AG20443 (cell line): ENCODE measurements at regions not wholly inside any gene's neighbourhood (a gene's known extent, or its start where the extent isn't known, plus 50 kb on each side); places are given as distances from the start of the nearest gene placed in this dataset.
"Not testable (repeated sequence)": the region's sequence is repeated elsewhere in the genome, so short reads cannot be mapped to it uniquely, and the experiment has no call there.

Experiments used
- DNase-seq: peaks from one replicate; pipeline ENCODE4 v3.0.0; 2012; ENCODE audit warnings: low spot score, mixed read lengths

DNA sequence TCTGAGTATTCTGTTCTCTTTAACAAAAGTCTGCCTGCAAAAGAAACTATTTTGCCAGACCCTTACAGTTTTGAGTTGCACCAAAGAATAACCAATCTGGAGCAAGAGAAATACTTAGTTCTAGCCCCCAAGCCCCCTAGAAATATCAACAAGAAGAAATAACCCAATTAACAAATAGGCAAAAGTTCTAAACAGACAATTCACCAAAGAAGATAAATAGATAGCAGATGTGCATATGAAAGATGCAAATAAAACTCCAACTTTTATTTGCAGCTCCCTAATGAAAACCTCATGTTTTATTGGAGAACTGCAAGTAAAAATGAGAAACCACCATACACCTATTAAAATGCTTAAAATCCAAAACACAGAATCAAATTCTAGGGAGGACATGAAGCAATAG, 1308.0 kb downstream of the CDH11 start:
- DNase-seq = no peak

DNA sequence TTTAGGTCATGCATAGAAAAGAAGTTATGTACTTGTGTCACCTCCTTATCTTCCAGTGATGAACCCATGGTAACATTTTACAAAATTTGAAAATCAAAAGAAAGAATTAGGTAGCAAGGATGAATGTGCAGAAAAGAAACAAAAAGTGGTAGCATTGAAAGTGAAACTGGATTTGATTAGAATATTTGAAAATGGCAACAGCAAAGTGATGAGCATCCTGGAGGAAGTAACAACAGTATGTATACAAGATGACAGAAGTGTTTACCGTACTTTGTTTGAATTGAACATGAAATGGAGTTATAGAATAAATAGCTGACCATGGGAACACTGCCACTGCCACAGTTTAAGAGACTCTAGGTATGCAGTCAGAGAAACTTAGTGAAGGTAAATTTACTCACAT, 1313.1 kb downstream of the CDH11 start:
- no peak for DNase-seq

DNA sequence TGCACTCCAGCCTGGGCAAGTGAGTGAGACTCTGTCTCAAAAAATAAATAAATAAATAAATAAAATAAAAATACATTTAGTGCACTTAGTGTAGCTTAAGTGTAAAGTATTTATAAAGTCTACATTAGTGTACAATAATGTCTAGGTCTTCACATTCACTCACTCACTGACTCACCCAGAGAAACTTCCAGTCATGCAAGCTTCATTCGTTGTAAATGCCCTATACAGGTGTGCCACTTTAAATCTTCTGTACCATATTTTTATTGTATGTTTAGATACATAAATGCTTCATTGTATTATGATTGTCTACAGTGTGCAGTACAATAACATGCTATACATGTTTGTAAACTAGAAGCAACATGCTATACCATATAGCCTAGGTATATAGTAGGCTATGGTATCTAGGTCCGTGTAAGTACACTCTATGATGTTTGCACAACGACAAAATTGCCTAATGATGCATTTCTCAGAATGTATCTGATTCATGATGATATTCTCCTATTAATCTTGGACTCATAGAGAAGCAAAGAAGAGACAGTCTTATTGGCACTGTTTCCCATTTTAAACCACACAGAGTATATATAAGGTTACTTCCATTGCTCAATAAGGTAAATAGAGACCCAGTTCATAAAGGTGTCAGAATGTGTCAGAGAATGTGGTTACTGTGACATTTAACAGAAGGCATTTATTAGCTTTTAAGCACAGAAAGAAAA, 1314.9 kb downstream of the CDH11 start:
- DNase-seq = no peak

DNA sequence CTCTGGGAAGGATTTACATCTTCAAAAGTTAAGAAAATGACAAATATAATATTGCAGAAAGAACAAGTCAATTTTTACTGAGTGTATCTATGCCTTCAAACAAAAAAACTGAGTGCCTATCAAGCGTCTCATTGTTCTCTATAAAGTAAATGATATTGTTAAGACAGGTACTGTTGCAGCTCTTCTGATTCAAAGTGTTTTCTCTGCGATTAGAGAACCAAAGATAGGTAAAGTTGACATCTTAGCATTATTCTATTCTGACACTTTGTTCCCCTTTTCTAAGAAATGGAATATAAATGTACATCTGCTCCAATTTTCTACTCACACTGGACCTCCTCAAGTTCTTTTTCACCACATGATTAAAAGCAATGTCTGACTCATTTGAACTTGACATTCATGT, 1317.7 kb downstream of the CDH11 start:
- no peak for DNase-seq

DNA sequence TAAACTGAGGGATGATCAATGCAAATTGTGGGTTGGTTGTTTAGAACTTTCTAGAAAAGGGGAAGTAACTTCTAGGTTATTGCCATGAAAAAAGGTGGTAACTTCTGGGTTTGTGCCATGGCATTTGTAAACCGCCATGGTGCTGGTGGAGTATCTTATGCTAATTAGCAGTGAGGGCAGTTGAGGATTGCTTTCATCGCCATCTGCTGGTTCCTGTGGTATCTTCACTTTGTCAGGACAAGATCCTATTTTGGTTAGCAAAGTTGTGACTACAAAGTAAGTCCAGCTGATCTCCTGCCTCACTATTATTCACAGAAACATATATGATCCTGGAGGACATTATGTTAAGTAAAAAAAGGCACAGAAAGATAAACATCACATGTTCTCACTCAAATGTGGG, 1332.3 kb downstream of the CDH11 start:
- DNase-seq = no peak

DNA sequence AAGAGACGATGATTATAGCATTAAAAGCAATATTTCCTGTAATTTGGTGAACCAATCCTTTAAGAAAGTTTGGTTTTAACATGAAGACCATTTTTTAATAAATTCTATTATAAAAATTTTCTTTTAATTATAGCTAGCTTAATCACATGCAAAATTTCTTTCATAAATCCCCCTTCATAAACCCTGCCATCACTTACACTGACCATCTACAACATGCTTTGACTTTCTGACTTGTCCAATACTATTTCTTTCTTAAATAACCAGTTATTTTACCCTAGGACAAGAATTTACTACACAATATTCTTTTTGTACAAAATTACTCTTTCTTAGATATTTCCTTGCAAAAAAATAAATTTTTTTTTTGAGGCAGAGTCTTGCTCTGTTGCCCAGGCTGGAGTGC, 1334.8 kb downstream of the CDH11 start:
- DNase-seq = no peak

DNA sequence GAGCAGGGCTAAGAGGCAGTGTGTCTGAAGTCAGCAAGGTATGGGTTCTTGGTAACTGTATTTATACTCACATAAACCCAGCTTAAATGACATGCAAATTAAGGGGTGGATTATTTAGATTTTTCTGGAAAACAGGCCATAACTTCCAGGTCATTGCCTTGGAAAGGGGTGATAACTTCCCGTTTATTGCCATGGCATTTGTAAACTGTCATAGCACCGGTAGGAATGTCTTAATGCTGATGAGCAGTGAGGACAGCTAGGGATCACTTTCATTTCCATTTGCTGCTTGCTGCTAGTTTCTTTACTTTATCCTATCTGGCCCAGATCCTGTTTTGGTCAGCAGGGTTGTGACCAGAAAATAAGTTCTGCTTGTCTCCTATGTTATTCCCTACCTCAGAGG, 1336.7 kb downstream of the CDH11 start:
- no peak for DNase-seq

DNA sequence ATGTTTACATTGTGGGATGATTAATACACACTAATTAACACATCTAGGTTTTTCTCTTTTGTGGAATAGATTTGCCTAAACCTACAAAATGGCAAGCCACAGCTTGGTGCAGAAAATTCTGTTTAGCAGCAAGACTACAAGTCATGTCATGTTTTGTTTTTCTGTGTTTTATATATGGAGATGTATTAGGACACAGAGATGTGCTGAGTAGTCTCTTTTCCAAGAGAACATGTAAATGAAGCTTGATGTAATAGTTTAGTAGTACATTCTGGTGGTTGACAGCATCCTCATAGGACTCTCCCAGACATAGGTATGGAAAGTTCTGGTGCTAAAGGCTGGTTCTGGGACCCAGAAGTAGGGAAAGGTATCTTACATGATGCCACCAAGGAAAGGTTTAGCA, 1345.4 kb downstream of the CDH11 start:
- DNase-seq = no peak

DNA sequence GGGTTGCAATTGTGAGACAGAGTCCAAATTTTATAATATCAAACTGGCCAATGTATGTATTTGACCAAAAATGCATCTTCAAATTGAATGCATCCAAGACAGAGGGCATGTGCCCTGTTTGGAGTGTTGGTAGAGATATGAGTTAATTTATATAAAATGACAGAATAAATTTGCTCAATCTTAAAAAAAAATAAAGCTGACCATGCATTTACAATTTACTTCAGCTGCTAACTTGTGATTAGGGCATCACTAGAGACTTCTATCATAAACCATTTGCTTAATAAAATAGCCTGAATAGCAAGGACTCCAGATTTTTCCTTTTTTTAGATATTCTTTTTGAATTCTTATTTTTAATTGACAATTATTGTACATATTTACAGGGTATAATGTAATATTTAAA, 1345.8 kb downstream of the CDH11 start:
- no peak for DNase-seq

DNA sequence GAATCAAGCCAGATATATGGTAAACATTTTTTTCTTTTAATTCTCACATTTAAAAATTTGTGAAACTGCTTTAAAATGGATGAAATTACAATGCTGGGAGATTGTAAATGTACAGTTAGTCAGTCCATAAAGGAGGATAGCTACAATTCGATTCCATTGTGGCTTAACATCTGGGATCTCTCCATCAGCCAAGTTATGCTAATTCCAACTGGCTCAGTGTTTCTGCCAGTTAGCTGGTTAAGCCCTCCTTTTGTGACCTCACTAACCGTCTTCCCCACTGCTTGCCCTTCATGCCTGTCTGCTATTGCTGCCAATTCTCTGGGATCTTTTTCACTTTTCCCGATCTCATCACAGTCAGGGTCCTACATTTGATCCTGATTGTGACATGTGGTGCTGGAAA, 1347.6 kb downstream of the CDH11 start:
- no peak for DNase-seq

DNA sequence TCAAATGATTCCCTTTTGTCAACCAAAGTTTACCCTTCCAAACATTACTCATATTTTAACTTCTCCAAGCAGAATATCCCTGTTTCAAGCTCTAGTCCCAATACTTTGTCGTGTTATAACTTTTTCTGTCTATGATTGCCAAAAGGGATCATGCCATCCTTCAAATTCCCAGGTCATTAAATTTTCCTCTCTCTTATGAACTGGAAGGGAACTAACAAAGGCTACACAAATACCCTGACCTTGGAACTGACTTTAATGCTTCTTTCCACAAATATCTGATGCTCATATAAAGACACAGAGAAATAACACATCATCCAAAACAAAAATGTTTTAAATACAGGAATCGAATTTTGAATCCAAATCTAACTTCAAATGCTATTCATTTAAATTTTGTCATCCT, 1352.7 kb downstream of the CDH11 start:
- no peak for DNase-seq

DNA sequence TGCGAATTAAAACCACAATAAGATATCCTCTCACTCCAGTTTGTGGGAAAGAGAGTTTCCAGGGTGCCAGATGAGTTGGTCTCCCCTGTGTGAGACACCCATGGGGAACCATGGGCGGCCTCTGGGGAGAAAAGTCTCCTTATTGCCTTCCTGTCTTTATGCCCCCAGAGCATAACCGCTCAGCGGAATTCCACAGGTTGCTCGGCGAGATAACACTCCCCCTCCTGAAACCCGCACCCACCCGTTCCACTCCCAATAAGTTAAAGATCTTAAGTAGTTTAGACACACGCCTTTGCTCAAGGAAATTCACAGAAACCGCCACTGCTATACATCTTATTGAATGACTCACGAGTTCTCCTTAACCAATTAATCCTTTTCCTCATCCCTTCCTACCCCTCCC, 1361.6 kb downstream of the CDH11 start:
- DNase-seq = not testable (repeated sequence)

DNA sequence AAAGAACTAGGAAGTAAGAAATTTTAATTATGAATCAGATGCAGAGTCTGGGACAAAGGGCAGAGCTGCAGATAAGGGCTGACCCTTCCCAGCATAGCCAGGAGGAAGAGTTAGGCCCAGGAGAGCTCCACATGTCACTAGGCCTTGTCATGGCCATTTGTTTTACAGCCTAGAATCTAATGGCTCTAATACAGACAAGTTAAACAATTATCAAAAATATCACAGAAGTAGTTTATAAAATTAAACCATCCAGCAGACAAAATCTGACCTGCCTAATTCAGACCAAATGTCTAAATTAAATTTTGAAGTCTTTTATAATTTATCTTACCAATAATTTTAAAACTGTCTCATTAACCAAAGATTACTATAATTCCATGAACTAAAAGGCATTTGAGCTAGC, 1369.5 kb downstream of the CDH11 start:
- no peak for DNase-seq

DNA sequence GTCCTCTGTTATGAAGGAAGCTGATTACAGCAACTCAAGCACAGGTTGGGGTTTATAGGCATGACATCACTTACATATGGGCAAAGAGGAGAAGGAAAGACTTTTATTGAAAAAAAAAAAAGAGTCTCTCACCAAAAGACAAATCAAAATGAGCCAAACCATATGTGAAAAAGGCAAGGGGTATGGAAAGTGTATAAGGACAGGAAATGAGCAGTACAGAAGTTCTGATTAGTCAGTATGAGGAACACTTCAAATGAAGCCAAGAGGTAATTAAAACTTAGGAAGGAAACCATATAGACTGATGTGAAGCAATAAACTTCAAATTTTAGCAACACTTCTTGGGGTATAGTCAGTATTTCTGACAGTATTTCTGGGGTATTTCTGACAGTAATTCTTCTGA, 1372.6 kb downstream of the CDH11 start:
- no peak for DNase-seq

DNA sequence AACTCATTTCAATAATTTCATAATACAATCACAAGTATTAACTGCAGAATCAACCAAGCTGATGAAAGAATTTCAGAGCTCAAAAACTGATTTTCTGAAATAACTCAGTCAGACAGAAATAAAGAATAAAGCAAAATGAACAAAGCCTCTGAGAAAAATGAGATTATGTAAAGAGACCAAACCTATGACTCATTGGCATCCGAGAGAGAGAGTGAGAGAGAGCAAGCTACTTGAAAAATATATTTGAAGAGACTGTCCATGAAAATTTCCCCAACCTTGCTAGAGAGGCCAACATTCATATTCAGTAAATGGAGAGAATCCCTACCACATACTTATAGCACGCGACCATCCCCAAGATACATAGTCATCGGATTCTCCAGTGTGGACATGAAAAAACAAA, 1376.4 kb downstream of the CDH11 start:
- DNase-seq = no peak

DNA sequence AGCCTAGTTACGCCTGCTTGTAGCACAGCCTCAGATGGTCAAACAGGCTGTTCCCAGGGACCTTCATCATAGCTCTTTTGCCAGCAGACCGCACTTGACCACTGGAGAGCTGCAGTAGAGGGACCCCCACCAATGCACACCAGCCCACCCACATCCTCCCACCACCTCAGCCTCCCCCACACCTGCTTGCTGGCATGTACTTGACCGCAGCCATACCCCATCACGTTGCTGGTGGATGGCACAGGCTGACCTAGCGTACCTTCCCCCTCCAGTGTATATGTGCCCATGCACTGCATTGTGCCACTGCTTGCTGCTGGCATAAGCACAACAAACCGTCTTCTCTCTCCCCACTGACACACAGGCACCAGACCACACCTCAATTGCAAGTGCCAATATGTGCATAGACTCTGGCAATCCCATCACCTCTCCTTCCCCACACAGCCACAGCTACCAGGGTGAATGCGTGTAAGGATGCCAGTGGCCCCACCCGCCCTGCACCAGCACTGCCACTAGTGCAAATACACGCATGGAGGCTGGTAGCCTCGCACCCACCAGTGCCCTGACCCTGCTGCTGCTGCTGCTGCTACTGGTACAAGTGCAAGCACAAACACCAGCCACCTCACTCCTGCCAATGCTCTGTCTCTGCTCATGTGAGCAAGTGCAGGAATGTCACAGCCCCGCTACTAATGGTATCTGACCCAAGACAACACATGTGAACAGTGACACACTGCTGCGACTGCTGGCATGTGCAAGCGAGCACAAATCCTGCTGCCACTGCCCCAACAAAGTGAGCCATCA, 1377.6 kb downstream of the CDH11 start:
- DNase-seq = no peak

DNA sequence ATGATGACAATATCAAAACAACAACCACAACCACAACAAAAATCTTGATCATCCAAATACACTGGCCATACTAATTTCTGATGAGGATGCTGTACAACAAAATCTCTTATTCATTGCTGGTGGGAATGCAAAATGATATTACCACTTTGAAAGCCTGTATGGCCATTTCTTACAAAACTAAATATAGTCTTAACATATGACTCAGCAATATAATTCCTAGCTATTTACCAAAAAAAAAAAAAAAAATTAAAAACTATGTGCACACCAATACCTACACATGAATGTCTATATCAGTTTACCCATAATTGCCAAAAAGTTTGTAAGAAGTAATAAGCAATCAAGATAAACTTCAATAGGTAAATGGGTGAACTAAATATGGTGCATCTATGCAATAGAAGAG, 1379.7 kb downstream of the CDH11 start:
- no peak for DNase-seq

DNA sequence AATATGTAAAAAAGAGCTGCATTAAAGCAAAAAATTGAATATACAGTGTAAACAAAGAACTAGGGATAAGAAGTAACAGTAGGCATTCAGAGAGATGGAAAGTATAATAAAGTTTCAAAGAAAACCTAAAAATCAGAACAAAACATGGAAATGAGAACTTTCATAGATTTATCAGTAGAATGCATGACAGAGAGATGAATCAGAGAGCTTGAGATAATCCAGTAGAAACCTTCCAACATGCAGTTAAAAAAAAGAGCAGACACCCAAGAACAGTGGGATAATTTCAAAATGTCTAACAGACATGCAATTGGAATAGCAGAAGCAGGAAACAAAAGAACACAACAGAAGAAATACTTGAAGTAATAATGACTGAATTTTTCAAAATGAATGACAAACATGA, 1384.2 kb downstream of the CDH11 start:
- DNase-seq = no peak

DNA sequence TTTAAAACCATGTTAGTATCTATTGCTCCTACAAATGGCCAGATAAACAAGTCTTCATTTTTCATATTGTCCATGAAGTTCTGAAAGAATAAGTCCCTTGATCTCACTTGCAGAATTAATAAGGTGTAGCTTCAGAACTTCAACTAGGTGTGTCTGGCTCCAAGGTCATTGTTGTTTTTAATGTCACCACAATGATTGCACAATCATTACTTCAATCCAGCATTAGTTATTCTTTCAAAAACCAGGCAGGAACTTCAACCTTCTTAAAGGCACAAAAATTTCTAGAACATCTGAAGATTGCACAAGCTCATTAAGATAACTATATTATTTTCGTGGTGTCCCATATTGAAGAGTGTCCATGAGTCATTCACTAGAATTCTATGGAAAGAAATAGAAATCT, 1386.4 kb downstream of the CDH11 start:
- no peak for DNase-seq

DNA sequence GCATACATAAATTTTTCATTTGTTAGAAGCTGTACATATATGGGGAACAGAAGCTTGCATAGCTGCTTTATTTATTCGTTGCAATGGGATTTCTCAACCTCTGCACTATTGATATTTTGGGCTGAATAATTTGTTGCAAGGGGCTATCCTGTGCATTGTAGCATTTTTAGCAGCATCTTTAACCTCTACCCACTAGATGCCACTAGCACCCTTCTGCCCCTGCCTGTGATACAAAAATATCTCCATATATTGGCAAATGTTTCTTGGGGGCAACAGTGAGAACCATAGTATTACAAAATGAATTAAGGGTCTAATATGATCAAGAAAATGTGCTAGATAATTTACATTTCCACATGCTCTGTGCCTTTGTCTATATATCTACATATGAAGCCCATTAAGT, 1401.0 kb downstream of the CDH11 start:
- no peak for DNase-seq

DNA sequence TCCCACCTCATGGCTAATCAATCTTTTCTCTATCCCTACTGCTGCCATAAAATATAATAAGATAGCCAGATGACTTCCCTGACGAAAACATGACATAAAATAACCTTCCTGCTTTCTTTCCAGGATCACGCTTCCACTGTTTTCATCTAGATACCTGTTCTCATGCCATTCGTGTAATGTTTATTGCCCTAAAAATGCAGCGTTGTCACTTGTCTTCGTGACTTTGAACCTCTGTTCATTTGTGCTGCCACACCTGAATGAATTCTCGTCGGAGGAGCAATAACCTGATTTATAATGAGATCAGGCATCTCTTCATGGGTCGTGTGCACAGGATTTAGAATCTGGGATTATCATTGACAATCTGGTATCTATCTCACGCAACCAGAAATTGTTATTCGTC, 1401.9 kb downstream of the CDH11 start:
- no peak for DNase-seq

DNA sequence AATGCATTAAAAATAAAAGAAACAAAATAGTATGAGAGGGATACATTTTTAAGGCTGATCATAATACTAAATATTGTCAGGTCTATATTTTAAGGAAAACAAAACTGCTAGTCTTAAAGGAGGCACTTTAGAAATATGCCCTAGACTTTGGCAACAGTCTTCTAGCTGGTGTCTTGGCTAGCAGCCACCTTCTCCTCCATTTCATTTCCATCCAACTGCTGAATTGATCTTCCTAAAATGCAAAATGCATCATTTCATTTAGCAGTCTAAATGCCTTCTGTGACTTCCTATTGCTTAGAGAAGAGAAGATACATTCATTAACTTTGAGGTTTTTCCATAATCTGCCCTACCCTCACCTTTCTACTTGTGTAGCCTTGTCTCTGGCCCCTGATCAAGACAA, 1404.1 kb downstream of the CDH11 start:
- DNase-seq = no peak

DNA sequence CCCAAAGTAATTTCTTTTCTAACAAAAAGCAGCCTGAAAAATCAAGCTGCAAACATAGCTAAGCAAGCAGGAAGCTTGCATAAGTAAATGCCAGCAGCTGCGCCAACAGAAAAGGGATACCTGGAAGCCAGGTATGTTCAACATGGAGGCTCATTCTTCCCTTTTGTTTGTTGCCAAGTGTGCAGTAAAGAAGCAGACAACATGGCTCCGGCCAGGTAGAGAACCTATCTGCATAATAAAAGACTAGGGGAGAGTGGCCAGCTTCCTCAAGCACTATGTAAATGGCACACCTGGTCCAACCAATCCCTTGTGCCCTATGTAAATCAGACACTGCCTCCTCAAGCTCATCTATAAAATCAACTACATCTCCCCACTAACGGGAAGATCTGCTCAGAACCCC, 1407.0 kb downstream of the CDH11 start:
- no peak for DNase-seq

DNA sequence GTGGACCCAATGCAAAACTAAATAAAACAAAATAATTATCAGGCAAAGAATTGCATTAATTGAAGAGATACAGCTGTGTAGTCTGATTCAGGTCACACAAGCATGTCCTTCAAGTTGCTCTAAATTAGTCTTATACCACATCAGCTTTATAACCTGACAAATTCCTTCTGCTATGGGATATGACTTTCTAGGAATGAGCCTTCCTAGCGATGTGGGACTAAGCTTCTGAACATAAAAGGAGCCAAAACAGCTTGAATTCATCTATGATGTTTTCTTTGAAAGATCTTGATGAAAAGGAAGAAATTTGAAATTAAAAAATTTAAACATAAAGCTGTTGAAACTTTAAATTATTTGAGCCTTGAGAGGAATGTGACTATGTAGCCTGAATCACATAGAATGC, 1409.1 kb downstream of the CDH11 start:
- DNase-seq = no peak
